Neural cell (in vitro differentiated cells): ENCODE measurements at regions not wholly inside any gene's neighbourhood (a gene's known extent, or its start where the extent isn't known, plus 50 kb on each side); places are given as distances from the start of the nearest gene placed in this dataset.
"Not testable (repeated sequence)": the region's sequence is repeated elsewhere in the genome, so short reads cannot be mapped to it uniquely, and the experiment has no call there.

Source experiments
- H2AFZ ChIP-seq: fragments of 200-600, 300-800 bp; sonication (generic), shearing (Covaris generic); 2 replicates; pipeline ENCODE4 v1.6.0; 2014; ENCODE audit warnings: low read depth, mild to moderate bottlenecking, antibody characterized with exemption, low read length, moderate library complexity
- H3F3A ChIP-seq: fragments of 200-600 bp; shearing (Covaris generic); 2 replicates; pipeline ENCODE4 v1.6.1; 2016; ENCODE audit warnings: mild to moderate bottlenecking, moderate library complexity, mixed read lengths, antibody characterized with exemption, low read length; ENCODE audit not compliant: insufficient read depth, poor library complexity, severe bottlenecking
- H3K27ac ChIP-seq: fragments of 200-600, 300-800 bp; sonication (generic), shearing (Covaris generic); 2 replicates; pipeline ENCODE4 v1.5.1; 2014; ENCODE audit warnings: mild to moderate bottlenecking, low read length, moderate library complexity
- H3K27me3 ChIP-seq: fragments of 300-800, 200-600 bp; sonication (generic), shearing (Covaris generic); 2 replicates; pipeline ENCODE4 v1.6.0; 2014; ENCODE audit warnings: mild to moderate bottlenecking, low read depth, low read length, moderate library complexity; ENCODE audit not compliant: insufficient read depth
- H3K36me3 ChIP-seq: fragments of 300-800, 200-600 bp; sonication (generic), shearing (Covaris generic); 2 replicates; pipeline ENCODE4 v1.5.1; 2014; ENCODE audit warnings: mild to moderate bottlenecking, antibody characterized with exemption, low read length, moderate library complexity; ENCODE audit not compliant: insufficient read depth
- H3K4me2 ChIP-seq: fragments of 300-800, 200-600 bp; sonication (generic), shearing (Covaris generic); 2 replicates; pipeline ENCODE4 v1.6.0; 2014; ENCODE audit warnings: mild to moderate bottlenecking, low read length
- H3K4me3 ChIP-seq: fragments of 300-800, 200-600 bp; sonication (generic), shearing (Covaris generic); 2 replicates; pipeline ENCODE4 v1.5.1; 2014; ENCODE audit warnings: mild to moderate bottlenecking, low read length, moderate library complexity
- H3K79me2 ChIP-seq: fragments of 200-600 bp; shearing (Covaris generic); replicated peaks from 2 replicates; pipeline ENCODE4 v1.6.0; 2014; ENCODE audit warnings: mild to moderate bottlenecking, low read length, moderate library complexity; ENCODE audit not compliant: insufficient read depth
- H3K9ac ChIP-seq: fragments of 300-800, 200-600 bp; sonication (generic), shearing (Covaris generic); 2 replicates; pipeline ENCODE4 v1.6.1; 2016; ENCODE audit warnings: mild to moderate bottlenecking, low read length, mixed read lengths
- H3K9me2 ChIP-seq: fragments of 200-600 bp; shearing (Covaris generic); 2 replicates; pipeline ENCODE4 v1.6.1; 2016; ENCODE audit warnings: mild to moderate bottlenecking, low read length, mixed read lengths; ENCODE audit not compliant: insufficient read depth
- H3K9me3 ChIP-seq: fragments of 200-600, 300-800 bp; sonication (generic), shearing (Covaris generic); 2 replicates; pipeline ENCODE4 v1.6.1; 2016; ENCODE audit warnings: mild to moderate bottlenecking, mixed run types, low read length, moderate library complexity, mixed read lengths
- H4K20me1 ChIP-seq: fragments of 200-600 bp; shearing (Covaris generic); 2 replicates; pipeline ENCODE4 v1.6.1; 2016; ENCODE audit warnings: mild to moderate bottlenecking, mixed run types; ENCODE audit not compliant: insufficient read depth
- EP300 ChIP-seq: fragments of 450-650 bp; conservative IDR thresholded peaks from 2 replicates; pipeline ENCODE4 v1.6.1; 2014; ENCODE audit warnings: antibody characterized with exemption, mild to moderate bottlenecking, moderate library complexity; ENCODE audit not compliant: poor library complexity, severe bottlenecking
- EZH2 ChIP-seq: fragments of 200-600, 300-800 bp; shearing (Covaris generic), sonication (generic); IDR thresholded peaks from 2 replicates; pipeline ENCODE4 v1.6.1; 2014; ENCODE audit warnings: antibody characterized with exemption, low read length, borderline replicate concordance, mild to moderate bottlenecking; ENCODE audit not compliant: insufficient read depth, poor library complexity, severe bottlenecking
- MXI1 ChIP-seq: fragments of 450-650 bp; conservative IDR thresholded peaks from 2 replicates; pipeline ENCODE4 v1.6.1; 2014; ENCODE audit warnings: antibody characterized with exemption, mild to moderate bottlenecking; ENCODE audit not compliant: poor library complexity, severe bottlenecking
- RAD21 ChIP-seq: fragments of 450-650 bp; conservative IDR thresholded peaks from 2 replicates; pipeline ENCODE4 v1.6.1; 2014; ENCODE audit warnings: antibody characterized with exemption, mild to moderate bottlenecking, moderate library complexity
- SMC3 ChIP-seq: fragments of 450-650 bp; conservative IDR thresholded peaks from 2 replicates; pipeline ENCODE4 v1.6.1; 2014; ENCODE audit warnings: antibody characterized with exemption, mild to moderate bottlenecking, moderate library complexity; ENCODE audit not compliant: poor library complexity
- TAF1 ChIP-seq: IDR thresholded peaks from 2 replicates; pipeline ENCODE4 v1.6.1; 2012; ENCODE audit warnings: low read depth
- TF ChIP-seq, protein P1 (sequence below): fragments of 450-650 bp; IDR thresholded peaks from 2 replicates; pipeline ENCODE4 v1.5.1; 2014; ENCODE audit warnings: antibody characterized with exemption, mild to moderate bottlenecking, moderate library complexity; ENCODE audit not compliant: poor library complexity, severe bottlenecking
- TF ChIP-seq, protein P2 (sequence below): IDR thresholded peaks from 2 replicates; pipeline ENCODE4 v1.6.1; 2012; ENCODE audit warnings: borderline replicate concordance

DNA sequence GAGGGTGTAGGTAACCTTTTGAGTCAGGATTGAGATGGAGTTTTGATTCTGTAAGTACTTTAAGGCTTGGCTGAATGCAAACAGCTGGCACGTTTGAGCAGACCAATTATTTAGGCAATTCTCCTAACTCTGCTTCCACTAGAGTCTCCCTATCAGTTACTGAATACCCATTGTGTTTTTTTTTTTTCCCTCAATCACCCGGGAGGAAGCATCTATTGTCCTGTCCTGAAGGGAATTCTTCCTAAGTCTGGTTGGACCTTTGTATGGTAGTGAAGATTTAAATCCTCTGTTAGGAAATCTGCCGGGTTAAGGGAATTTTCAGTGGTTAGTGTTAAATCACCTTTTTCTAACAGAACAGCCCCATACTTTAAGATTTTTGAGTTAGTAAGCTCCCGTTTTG lies 571.2 kb upstream of the USP24 start:
- H3F3A ChIP-seq: no peaks in the 10 kb centered on the region
- no peak overlapping the region for H3K4me3 ChIP-seq
- TF ChIP-seq, protein P1, sequence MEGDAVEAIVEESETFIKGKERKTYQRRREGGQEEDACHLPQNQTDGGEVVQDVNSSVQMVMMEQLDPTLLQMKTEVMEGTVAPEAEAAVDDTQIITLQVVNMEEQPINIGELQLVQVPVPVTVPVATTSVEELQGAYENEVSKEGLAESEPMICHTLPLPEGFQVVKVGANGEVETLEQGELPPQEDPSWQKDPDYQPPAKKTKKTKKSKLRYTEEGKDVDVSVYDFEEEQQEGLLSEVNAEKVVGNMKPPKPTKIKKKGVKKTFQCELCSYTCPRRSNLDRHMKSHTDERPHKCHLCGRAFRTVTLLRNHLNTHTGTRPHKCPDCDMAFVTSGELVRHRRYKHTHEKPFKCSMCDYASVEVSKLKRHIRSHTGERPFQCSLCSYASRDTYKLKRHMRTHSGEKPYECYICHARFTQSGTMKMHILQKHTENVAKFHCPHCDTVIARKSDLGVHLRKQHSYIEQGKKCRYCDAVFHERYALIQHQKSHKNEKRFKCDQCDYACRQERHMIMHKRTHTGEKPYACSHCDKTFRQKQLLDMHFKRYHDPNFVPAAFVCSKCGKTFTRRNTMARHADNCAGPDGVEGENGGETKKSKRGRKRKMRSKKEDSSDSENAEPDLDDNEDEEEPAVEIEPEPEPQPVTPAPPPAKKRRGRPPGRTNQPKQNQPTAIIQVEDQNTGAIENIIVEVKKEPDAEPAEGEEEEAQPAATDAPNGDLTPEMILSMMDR: no peak
- TF ChIP-seq EP300: no peak
- TF ChIP-seq SMC3: no peak
- TF ChIP-seq RAD21: no peak
- TF ChIP-seq, protein P2, sequence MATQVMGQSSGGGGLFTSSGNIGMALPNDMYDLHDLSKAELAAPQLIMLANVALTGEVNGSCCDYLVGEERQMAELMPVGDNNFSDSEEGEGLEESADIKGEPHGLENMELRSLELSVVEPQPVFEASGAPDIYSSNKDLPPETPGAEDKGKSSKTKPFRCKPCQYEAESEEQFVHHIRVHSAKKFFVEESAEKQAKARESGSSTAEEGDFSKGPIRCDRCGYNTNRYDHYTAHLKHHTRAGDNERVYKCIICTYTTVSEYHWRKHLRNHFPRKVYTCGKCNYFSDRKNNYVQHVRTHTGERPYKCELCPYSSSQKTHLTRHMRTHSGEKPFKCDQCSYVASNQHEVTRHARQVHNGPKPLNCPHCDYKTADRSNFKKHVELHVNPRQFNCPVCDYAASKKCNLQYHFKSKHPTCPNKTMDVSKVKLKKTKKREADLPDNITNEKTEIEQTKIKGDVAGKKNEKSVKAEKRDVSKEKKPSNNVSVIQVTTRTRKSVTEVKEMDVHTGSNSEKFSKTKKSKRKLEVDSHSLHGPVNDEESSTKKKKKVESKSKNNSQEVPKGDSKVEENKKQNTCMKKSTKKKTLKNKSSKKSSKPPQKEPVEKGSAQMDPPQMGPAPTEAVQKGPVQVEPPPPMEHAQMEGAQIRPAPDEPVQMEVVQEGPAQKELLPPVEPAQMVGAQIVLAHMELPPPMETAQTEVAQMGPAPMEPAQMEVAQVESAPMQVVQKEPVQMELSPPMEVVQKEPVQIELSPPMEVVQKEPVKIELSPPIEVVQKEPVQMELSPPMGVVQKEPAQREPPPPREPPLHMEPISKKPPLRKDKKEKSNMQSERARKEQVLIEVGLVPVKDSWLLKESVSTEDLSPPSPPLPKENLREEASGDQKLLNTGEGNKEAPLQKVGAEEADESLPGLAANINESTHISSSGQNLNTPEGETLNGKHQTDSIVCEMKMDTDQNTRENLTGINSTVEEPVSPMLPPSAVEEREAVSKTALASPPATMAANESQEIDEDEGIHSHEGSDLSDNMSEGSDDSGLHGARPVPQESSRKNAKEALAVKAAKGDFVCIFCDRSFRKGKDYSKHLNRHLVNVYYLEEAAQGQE: no peak
- TF ChIP-seq EZH2: no peak
- TF ChIP-seq MXI1: no peak
- no peaks in the 10 kb centered on the region for H3K36me3 ChIP-seq
- no peaks in the 10 kb centered on the region for H4K20me1 ChIP-seq
- H3K9me2 ChIP-seq: no peaks in the 10 kb centered on the region
- H3K9me3 ChIP-seq: no peaks in the 10 kb centered on the region
- no peak overlapping the region for H3K27ac ChIP-seq
- H3K4me2 ChIP-seq: no peak overlapping the region
- no peaks in the 10 kb centered on the region for H3K79me2 ChIP-seq
- no peak overlapping the region for H3K9ac ChIP-seq
- no peak overlapping the region for H2AFZ ChIP-seq
- no peaks in the 10 kb centered on the region for H3K27me3 ChIP-seq

DNA sequence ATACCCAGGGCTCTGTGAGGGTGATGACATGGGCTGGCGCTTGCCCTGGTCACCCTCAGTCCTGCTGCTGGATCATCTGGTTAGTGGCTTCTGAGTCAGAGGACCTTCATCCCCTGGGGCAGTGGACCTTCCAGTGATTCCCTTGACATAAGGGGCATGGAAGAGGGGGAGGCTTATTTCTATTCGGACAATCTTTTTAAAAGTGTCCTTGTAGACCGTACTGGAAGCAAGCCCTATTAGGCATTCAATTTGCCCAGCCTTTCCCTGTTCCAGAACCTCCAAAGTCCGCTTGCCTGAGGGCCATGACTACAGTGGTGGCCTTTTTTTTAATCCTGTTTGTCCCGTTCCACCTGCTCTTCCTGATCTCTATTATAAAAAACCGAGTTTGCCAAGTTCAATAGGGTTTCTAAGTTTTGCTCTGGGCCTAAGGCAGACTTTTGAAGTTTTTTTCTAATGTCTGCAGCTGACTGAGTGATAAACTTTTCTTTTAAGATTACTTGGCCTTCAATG lies 569.8 kb upstream of the USP24 start:
- not testable (repeated sequence) for H3K9me2 ChIP-seq, H2AFZ ChIP-seq, H3K27ac ChIP-seq, H3K9me3 ChIP-seq, H3K9ac ChIP-seq, H3K79me2 ChIP-seq, H3F3A ChIP-seq, H3K36me3 ChIP-seq, H4K20me1 ChIP-seq, H3K27me3 ChIP-seq, H3K4me3 ChIP-seq, H3K4me2 ChIP-seq

DNA sequence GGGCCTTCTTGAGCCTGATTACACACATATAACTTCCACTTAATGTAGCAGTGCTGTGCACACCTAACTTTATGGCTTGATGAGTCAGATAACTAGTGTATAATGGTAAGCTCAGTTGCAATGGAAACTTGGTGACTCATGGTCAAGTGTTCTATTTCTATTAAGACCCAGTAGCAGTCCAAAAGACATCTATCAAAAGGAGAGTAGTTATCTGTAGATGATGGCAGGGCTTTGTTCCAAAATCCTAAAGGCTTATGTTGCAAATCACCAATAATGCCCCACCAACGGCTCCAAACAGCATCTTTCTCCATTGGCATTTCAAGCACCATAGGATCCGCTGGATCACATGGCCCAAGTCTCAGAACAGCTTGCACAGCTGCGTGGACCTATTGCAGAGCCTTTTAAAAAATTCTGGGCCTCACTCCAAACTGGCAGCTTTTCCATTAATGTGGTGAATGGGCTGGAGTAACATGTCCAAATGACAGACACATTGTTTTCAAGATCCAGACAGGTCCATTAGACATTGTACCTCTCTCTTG lies 566.8 kb upstream of the USP24 start:
- Histone ChIP-seq H3K27me3 (no peaks in the 10 kb centered on the region), H4K20me1 (no peaks in the 10 kb centered on the region), H3F3A (no peaks in the 10 kb centered on the region), H3K9me3 (no peaks in the 10 kb centered on the region), H3K9me2 (no peaks in the 10 kb centered on the region), H3K27ac (no peak overlapping the region), H2AFZ (no peak overlapping the region), H3K79me2 (no peaks in the 10 kb centered on the region), H3K36me3 (no peaks in the 10 kb centered on the region), H3K4me3 (no peak overlapping the region), H3K4me2 (no peak overlapping the region), H3K9ac (no peak overlapping the region)
- no peak for TF ChIP-seq EZH2
- TF ChIP-seq EP300: no peak
- no peak for TF ChIP-seq MXI1
- TF ChIP-seq, protein P2: no peak
- no peak for TF ChIP-seq TAF1
